BE2C (cell line): ENCODE measurements at regions not wholly inside any gene's neighbourhood (a gene's known extent, or its start where the extent isn't known, plus 50 kb on each side); places are given as distances from the start of the nearest gene placed in this dataset.

ENCODE experiments used
- DNase-seq: peaks from one replicate; pipeline ENCODE4 v3.0.0-alpha.2; 2020
- H3K27me3 ChIP-seq: fragments of 250-450 bp; sonication (Bioruptor Pico); 2 replicates; pipeline ENCODE4 v1.5.1; 2020; ENCODE audit warnings: mild to moderate bottlenecking
- H3K36me3 ChIP-seq: fragments of 250-450 bp; sonication (Bioruptor Pico); 2 replicates; pipeline ENCODE4 v1.5.1; 2020; ENCODE audit warnings: mild to moderate bottlenecking
- H3K4me1 ChIP-seq: fragments of 250-450 bp; sonication (Bioruptor Pico); 2 replicates; pipeline ENCODE4 v1.5.1; 2020
- H3K4me3 ChIP-seq: 2 replicates; pipeline ENCODE4 v1.5.1; 2011; ENCODE audit warnings: low read depth, low read length
- H3K9me3 ChIP-seq: fragments of 250-450 bp; sonication (Bioruptor Pico); 2 replicates; pipeline ENCODE4 v1.5.1; 2020
- TF ChIP-seq, protein P1 (sequence below): IDR thresholded peaks from 2 replicates; pipeline ENCODE4 v1.5.1; 2012; ENCODE audit warnings: mild to moderate bottlenecking, low read depth, low read length

DNA sequence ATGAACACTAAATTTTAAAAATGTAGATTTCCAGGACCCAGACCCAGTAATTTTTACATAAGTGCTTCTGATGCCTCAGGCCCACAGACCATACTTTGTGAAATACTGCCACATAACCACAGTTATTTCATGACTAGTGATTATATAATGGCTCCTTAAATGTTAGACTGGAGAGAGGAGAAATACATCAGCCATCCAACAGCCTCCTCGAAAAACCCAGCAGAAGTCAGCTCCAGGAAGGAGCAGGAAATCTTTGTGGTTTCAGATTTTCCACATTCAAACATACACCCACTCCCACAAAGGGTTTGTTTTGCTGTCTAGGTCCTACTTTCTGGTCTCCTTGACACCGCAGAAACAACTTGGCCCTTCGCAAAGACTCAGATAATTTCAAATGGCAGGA is 455.2 kb downstream of the DTWD2 start:
- no peaks in the 10 kb centered on the region for H3K4me1 ChIP-seq
- TF ChIP-seq, protein P1, sequence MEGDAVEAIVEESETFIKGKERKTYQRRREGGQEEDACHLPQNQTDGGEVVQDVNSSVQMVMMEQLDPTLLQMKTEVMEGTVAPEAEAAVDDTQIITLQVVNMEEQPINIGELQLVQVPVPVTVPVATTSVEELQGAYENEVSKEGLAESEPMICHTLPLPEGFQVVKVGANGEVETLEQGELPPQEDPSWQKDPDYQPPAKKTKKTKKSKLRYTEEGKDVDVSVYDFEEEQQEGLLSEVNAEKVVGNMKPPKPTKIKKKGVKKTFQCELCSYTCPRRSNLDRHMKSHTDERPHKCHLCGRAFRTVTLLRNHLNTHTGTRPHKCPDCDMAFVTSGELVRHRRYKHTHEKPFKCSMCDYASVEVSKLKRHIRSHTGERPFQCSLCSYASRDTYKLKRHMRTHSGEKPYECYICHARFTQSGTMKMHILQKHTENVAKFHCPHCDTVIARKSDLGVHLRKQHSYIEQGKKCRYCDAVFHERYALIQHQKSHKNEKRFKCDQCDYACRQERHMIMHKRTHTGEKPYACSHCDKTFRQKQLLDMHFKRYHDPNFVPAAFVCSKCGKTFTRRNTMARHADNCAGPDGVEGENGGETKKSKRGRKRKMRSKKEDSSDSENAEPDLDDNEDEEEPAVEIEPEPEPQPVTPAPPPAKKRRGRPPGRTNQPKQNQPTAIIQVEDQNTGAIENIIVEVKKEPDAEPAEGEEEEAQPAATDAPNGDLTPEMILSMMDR, result no peak
- no peak for DNase-seq
- H3K27me3 ChIP-seq, result no peaks in the 10 kb centered on the region
- H3K4me3 ChIP-seq, result no peak overlapping the region
- no peaks in the 10 kb centered on the region for H3K9me3 ChIP-seq
- H3K36me3 ChIP-seq, result no peaks in the 10 kb centered on the region

GRCh38 chr5:118531276-118531675 is 457.1 kb downstream of the DTWD2 start:
- no peaks in the 10 kb centered on the region for H3K9me3 ChIP-seq
- TF ChIP-seq, protein P1, result no peak
- no peaks in the 10 kb centered on the region for H3K4me1 ChIP-seq
- no peak for DNase-seq
- H3K27me3 ChIP-seq, result no peaks in the 10 kb centered on the region
- H3K36me3 ChIP-seq, result no peaks in the 10 kb centered on the region
- no peak overlapping the region for H3K4me3 ChIP-seq

DNA sequence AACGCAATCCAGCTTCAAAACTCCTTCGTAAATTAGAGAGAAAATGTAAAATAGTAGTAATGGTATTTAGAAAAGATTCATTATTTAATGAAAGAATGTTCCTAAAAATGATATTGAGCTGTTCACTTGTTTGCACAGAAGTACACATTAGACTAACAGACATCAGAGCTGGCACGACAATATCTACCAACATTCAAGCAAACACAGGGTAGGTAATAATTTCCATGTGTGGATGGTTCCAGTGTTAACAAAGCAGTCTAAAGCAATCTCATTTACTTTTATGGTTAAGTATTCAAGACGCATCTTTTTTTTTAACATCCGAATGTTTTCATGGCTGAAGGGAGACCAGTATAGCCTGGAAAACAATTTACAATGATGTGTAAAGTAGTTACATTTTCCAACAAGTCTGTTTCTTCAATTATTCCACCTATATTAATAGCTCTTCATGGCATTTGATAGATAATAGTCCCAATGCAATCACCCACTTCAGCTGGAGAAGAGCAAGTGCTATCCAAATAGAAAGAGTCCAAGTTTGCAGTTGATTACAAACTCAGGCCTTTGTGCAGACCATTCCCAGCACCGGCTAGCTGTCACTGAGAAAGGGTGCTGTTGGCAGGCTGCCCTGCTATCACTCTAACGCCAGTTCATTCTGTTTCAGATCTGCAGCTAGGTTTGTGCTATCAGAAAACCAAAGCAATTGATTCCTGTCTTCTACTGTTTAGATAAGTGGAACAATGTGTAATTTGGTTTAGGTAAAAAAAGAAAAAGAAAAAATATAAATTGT is 458.8 kb downstream of the DTWD2 start:
- DNase-seq, result peak; percentile 35
- H3K4me3 ChIP-seq, result no peak overlapping the region

DNA sequence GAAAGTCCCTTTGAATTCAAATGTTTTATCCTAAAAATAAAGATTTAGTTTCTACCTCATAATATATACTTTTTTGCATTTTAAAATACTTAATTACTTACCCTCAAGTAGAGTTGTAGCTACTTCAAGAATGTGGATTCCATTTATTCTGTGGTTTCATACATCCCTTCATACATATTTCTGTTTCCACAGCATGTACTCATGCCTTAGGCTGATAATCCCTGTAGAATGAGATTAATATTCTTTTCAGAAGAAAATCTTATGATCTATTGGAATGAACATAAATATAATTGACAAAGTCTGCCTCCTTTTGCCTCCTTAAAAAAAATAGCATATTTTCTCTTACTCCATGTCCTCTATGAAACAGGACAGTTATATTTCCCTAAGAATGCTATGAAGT is 465.7 kb downstream of the DTWD2 start:
- H3K27me3 ChIP-seq, result peaks cover 2% of the 10 kb centered on the region; the same call in 1 of the 2 replicates
- DNase-seq, result no peak
- H3K9me3 ChIP-seq, result no peaks in the 10 kb centered on the region
- TF ChIP-seq, protein P1, result no peak
- no peak overlapping the region for H3K4me3 ChIP-seq
- H3K4me1 ChIP-seq, result no peaks in the 10 kb centered on the region
- no peaks in the 10 kb centered on the region for H3K36me3 ChIP-seq

More for the DNA sequence above, 458.8 kb downstream of the DTWD2 start:
- Histone ChIP-seq H3K4me1 (no peaks in the 10 kb centered on the region), H3K27me3 (no peaks in the 10 kb centered on the region), H3K9me3 (no peaks in the 10 kb centered on the region), H3K36me3 (no peaks in the 10 kb centered on the region)
- TF ChIP-seq, protein P1, result no peak

- no peaks in the 10 kb centered on the region for H3K9me3 ChIP-seq
- H3K4me1 ChIP-seq, result no peaks in the 10 kb centered on the region
- no peaks in the 10 kb centered on the region for H3K36me3 ChIP-seq
- DNase-seq, result peak; percentile 10
- H3K4me3 ChIP-seq, result no peak overlapping the region
- H3K27me3 ChIP-seq, result peaks cover 2% of the 10 kb centered on the region; the same call in 1 of the 2 replicates
- TF ChIP-seq, protein P1, result no peak
Observed at GRCh38 chr5:118520771-118521415, 467.5 kb downstream of the DTWD2 start.

GRCh38 chr5:118519466-118519865 is 468.9 kb downstream of the DTWD2 start:
- peaks cover 2% of the 10 kb centered on the region; the same call in 1 of the 2 replicates for H3K27me3 ChIP-seq
- H3K36me3 ChIP-seq, result no peaks in the 10 kb centered on the region
- TF ChIP-seq, protein P1, result no peak
- no peaks in the 10 kb centered on the region for H3K4me1 ChIP-seq
- H3K4me3 ChIP-seq, result no peak overlapping the region
- H3K9me3 ChIP-seq, result no peaks in the 10 kb centered on the region
- no peak for DNase-seq
